Umbilical cord (tissue), 1 donor: ENCODE measurements at regions not wholly inside any gene's neighbourhood (a gene's known extent, or its start where the extent isn't known, plus 50 kb on each side); places are given as distances from the start of the nearest gene placed in this dataset.
"Not testable (repeated sequence)": the region's sequence is repeated elsewhere in the genome, so short reads cannot be mapped to it uniquely, and the experiment has no call there.

Source experiments
- DNase-seq: peaks from one replicate; pipeline ENCODE4 v3.0.0-alpha.2; 2015; ENCODE audit warnings: low spot score

- no peak for DNase-seq
Measured at GRCh38 chr4:42824278-42824977, 68.1 kb upstream of the GRXCR1 start.

GRCh38 chr4:42821230-42821629, 71.3 kb upstream of the GRXCR1 start:
- no peak for DNase-seq

GRCh38 chr4:42819863-42820514, 72.5 kb upstream of the GRXCR1 start:
- DNase-seq: no peak

GRCh38 chr4:42817913-42818312, 74.6 kb upstream of the GRXCR1 start:
- DNase-seq: no peak

GRCh38 chr4:42816880-42817400, 75.6 kb upstream of the GRXCR1 start:
- DNase-seq: no peak

- DNase-seq: peak; percentile 20
Measured at GRCh38 chr4:42816189-42816879, 76.2 kb upstream of the GRXCR1 start.

GRCh38 chr4:42809419-42810084, 83.0 kb upstream of the GRXCR1 start:
- DNase-seq: no peak

GRCh38 chr4:42806303-42806835, 86.1 kb upstream of the GRXCR1 start:
- DNase-seq: no peak

GRCh38 chr4:42789041-42789567, 103.4 kb upstream of the GRXCR1 start:
- no peak for DNase-seq

GRCh38 chr4:42787079-42787463, 105.4 kb upstream of the GRXCR1 start:
- no peak for DNase-seq

- DNase-seq: no peak
Measured at GRCh38 chr4:42786350-42787078, 106.0 kb upstream of the GRXCR1 start.

- DNase-seq: no peak
Measured at GRCh38 chr4:42785817-42786216, 106.7 kb upstream of the GRXCR1 start.

GRCh38 chr4:42781315-42781714, 111.2 kb upstream of the GRXCR1 start:
- DNase-seq: peak; percentile 1

- DNase-seq: no peak
Measured at GRCh38 chr4:42778349-42778748, 114.2 kb upstream of the GRXCR1 start.

- DNase-seq: no peak
Measured at GRCh38 chr4:42768125-42768748, 111.3 kb upstream of the ATP8A1 start.

- no peak for DNase-seq
Measured at GRCh38 chr4:42767669-42768068, 110.8 kb upstream of the ATP8A1 start.

- no peak for DNase-seq
Measured at GRCh38 chr4:42761804-42762203, 104.9 kb upstream of the ATP8A1 start.

GRCh38 chr4:42754965-42755364, 98.1 kb upstream of the ATP8A1 start:
- DNase-seq: not testable (repeated sequence)

- no peak for DNase-seq
Measured at GRCh38 chr4:42751587-42751986, 94.7 kb upstream of the ATP8A1 start.

GRCh38 chr4:42750856-42751255, 94.0 kb upstream of the ATP8A1 start:
- DNase-seq: no peak
